Kidney epithelial cell (primary cell): ENCODE measurements at regions not wholly inside any gene's neighbourhood (a gene's known extent, or its start where the extent isn't known, plus 50 kb on each side); places are given as distances from the start of the nearest gene placed in this dataset.

ENCODE experiments used
- DNase-seq: peaks from one replicate; pipeline ENCODE4 v3.0.0-alpha.2; 2010; ENCODE audit warnings: low read depth
- H3K27me3 ChIP-seq: 2 replicates; pipeline ENCODE4 v1.6.0; 2011; ENCODE audit warnings: low read length; ENCODE audit not compliant: control insufficient read depth, insufficient read depth
- H3K36me3 ChIP-seq: 2 replicates; pipeline ENCODE4 v1.5.1; 2011; ENCODE audit warnings: low read length; ENCODE audit not compliant: control insufficient read depth, insufficient read depth
- H3K4me3 ChIP-seq: 2 replicates; pipeline ENCODE4 v1.5.1; 2011; ENCODE audit warnings: low read depth, mild to moderate bottlenecking, control low read depth, low read length
- TF ChIP-seq, protein P1 (sequence below): IDR thresholded peaks from 2 replicates; pipeline ENCODE4 v1.5.1; 2011; ENCODE audit warnings: mild to moderate bottlenecking, moderate library complexity, low read length, control low read depth, inconsistent platforms; ENCODE audit not compliant: insufficient read depth, poor library complexity, severe bottlenecking

DNA sequence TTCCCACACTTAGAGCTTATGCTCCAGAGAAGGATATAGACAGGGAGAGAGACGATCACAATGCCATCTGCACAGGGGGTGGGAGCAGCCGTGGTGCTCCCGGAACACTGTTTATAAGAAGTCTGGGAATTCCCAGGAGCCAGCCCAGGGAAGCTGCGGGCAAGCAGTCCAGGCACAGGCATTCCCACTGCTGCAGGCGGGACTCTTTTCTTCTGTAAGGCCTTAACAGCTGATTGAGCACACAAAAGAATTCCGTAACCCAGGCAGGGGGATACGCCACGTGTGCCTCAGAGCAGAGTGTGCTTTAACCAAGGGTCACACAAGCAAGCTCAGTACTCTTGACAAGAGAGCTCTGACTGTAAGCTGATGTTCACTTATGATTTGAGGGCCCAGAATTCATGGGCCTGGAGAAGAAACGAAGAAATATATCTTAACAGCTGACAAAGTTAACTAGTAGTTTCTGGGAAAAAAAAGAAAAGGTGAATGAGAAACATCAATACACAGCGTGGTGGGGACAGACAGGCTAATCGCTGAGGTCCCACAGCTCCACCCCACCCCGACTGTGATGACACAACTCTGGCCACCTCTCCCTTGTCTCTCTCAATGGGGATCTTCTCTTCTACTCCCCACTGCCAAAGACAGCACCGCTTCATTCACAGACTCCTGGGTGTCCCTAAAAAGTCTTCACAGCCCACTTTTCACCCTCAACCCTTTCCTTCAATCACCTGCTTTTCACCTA lies 85.9 kb upstream of the SIMC1 start:
- peak; percentile 56 for DNase-seq
- H3K36me3 ChIP-seq = no peaks in the 10 kb centered on the region
- TF ChIP-seq, protein P1, sequence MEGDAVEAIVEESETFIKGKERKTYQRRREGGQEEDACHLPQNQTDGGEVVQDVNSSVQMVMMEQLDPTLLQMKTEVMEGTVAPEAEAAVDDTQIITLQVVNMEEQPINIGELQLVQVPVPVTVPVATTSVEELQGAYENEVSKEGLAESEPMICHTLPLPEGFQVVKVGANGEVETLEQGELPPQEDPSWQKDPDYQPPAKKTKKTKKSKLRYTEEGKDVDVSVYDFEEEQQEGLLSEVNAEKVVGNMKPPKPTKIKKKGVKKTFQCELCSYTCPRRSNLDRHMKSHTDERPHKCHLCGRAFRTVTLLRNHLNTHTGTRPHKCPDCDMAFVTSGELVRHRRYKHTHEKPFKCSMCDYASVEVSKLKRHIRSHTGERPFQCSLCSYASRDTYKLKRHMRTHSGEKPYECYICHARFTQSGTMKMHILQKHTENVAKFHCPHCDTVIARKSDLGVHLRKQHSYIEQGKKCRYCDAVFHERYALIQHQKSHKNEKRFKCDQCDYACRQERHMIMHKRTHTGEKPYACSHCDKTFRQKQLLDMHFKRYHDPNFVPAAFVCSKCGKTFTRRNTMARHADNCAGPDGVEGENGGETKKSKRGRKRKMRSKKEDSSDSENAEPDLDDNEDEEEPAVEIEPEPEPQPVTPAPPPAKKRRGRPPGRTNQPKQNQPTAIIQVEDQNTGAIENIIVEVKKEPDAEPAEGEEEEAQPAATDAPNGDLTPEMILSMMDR = no peak
- no peak overlapping the region for H3K4me3 ChIP-seq
- no peaks in the 10 kb centered on the region for H3K27me3 ChIP-seq

DNA sequence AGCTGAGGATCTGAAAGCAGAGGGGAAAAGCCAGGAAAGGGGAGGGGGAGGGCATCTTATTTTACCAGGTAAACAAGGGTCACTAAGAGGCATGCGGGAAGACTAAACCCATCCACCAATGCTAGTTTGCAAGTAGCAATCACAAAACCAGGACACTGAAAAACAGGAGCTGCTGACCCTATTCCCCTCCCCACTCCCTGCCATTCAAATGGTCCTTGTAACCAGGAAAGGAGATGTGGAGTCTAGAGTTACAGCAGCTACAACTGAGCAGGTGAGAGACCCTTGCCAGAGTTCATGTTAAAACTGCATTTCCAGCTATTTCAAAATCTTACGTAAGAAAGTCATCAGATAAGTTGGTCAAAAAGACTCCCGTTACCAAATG lies 85.3 kb upstream of the SIMC1 start:
- no peak for DNase-seq
- no peak overlapping the region for H3K4me3 ChIP-seq
- H3K36me3 ChIP-seq = no peaks in the 10 kb centered on the region
- no peaks in the 10 kb centered on the region for H3K27me3 ChIP-seq
- TF ChIP-seq, protein P1 = no peak

DNA sequence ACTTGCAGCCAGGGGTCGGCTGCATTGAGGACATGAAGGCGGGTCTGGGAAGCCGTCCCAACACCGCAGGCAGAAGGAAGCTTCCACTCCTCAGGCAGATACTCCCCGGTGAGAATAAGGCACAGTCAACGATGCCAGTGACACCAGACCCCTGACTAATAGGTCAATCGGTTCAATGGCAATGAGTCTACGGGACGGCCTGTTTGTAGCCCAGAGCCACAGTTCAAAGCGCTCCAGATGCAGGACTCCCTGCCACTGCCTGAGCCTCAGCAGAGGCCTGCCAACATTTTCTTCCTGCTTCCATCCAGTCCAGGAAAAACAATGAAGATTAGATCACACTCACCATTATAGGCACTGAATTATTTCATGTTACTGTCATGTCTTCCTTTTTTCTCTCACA lies 84.5 kb upstream of the SIMC1 start:
- TF ChIP-seq, protein P1 = no peak
- DNase-seq = no peak
- no peak overlapping the region for H3K4me3 ChIP-seq
- H3K27me3 ChIP-seq = no peaks in the 10 kb centered on the region
- H3K36me3 ChIP-seq = no peaks in the 10 kb centered on the region

DNA sequence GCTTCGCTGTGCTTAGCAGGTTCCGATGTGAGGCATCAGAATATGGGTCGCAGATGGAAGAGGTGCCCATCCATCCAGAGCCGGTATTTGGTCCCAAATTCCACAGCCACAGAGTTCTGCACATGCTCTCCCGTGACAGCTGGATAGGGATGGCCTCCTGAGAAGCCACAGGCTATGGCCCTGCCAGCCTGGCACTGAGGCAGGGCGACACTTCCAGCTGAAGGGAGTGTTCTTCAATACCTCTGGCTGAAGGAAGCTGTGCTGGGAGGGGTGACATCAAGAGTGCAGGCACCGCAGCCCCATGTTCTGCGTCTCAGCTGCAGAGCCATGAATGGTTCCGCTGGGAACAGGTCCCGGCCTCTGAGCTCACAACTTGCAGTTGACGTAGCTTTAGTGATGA lies 83.4 kb upstream of the SIMC1 start:
- Histone ChIP-seq H3K4me3 (no peak overlapping the region), H3K27me3 (no peaks in the 10 kb centered on the region), H3K36me3 (no peaks in the 10 kb centered on the region)
- TF ChIP-seq, protein P1 = no peak
- DNase-seq = no peak

DNA sequence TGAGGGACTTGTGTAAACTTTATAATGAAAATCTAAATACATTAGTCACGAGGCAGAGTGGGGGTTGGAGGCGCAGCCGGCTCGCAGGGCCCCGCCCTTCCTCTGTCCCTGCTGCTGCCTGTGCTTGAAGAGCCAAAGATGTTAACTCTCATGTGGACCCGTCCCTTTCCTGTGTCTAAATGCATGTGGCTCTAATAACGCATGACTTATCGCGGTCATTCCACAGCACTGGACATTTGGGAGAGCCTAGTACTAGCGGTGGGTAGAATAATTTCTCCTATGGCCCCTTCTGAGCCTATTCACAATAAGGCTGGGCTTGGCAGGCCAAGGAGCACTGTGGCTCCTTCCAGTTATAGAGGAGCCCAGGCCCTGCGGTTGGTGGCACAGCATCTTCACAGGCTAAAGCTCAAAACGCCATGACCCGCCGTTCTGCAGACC lies 82.3 kb upstream of the SIMC1 start:
- H3K36me3 ChIP-seq = no peaks in the 10 kb centered on the region
- DNase-seq = no peak
- no peaks in the 10 kb centered on the region for H3K27me3 ChIP-seq
- H3K4me3 ChIP-seq = no peak overlapping the region
- TF ChIP-seq, protein P1 = no peak

DNA sequence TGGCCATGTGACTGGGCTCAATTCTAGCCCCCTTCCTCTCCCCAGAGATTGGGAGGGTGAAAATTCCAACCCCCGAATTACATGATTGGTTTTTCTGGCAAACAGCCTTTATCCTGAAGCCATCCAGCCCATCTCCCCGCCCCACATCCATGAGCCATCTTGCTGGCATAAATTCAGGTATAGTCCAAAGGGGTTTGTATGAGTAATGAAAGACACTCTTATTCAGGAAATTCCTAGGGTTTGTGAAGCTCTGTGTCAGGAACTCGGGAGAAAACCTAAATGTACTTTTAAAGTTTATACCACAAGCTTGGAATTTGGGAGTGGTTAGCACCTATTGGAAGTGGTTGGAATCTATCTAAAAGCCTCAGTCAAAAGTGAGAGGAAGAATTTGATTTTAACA lies 80.6 kb upstream of the SIMC1 start:
- no peak overlapping the region for H3K4me3 ChIP-seq
- TF ChIP-seq, protein P1 = no peak
- H3K27me3 ChIP-seq = no peaks in the 10 kb centered on the region
- H3K36me3 ChIP-seq = no peaks in the 10 kb centered on the region
- no peak for DNase-seq
